ENCODE measurements at regions not wholly inside any gene's neighbourhood (a gene's known extent, or its start where the extent isn't known, plus 50 kb on each side); places are given as distances from the start of the nearest gene placed in this dataset.

- TF ChIP-seq CTCF (IDR thresholded peaks at IDR 0.05) (no peak), POLR2AphosphoS5 (IDR thresholded peaks at IDR 0.05) (no peak), POLR2A (IDR thresholded peaks at IDR 0.05) (no peak)
These were observed 97.7 kb upstream of the FAM204A start for GRCh38 chr10:118439824-118440223.
